Upper lobe of right lung (tissue), 1 donor: ENCODE measurements at regions not wholly inside any gene's neighbourhood (a gene's known extent, or its start where the extent isn't known, plus 50 kb on each side); places are given as distances from the start of the nearest gene placed in this dataset.

ENCODE experiments used
- ATAC-seq: fragments of 200-7000 bp; cut with Tn5 transposase; one replicate; pipeline ENCODE4 v1.9.1; 2020; ENCODE audit warnings: mild to moderate bottlenecking, moderate library complexity
- DNase-seq: peaks from one replicate; pipeline ENCODE4 v3.0.0-alpha.2; 2020
- H3K27ac ChIP-seq: fragments of 200-600 bp; one replicate; pipeline ENCODE4 v1.8.0; 2022
- H3K27me3 ChIP-seq: fragments of 200-600 bp; one replicate; pipeline ENCODE4 v1.8.0; 2022; ENCODE audit warnings: mild to moderate bottlenecking
- H3K36me3 ChIP-seq: fragments of 200-600 bp; one replicate; pipeline ENCODE4 v1.8.0; 2022
- H3K4me1 ChIP-seq: fragments of 200-600 bp; one replicate; pipeline ENCODE4 v1.8.0; 2022
- H3K4me3 ChIP-seq: fragments of 200-600 bp; one replicate; pipeline ENCODE4 v1.8.0; 2022; ENCODE audit warnings: mild to moderate bottlenecking
- H3K9me3 ChIP-seq: fragments of 200-600 bp; one replicate; pipeline ENCODE4 v1.8.0; 2022
- CTCF ChIP-seq: fragments of 200-600 bp; IDR thresholded peaks from one replicate; pipeline ENCODE4 v1.8.0; 2022; ENCODE audit warnings: antibody characterized with exemption
- intact Hi-C: fragments of 100-400 bp; cut with DNase I; formaldehyde crosslinking; loops from one replicate; pipeline ENCODE4 v1.11.0; 2022
- donor health status: DM: no; HTN: yes; CAD: no; lungs with severe emphysema.

GRCh38 chr2:226115102-226115831 is 684.4 kb downstream of the IRS1 start:
- DNase-seq (no peak), ATAC-seq (peak; percentile 41)
- H3K27me3 ChIP-seq = no peaks in the 10 kb centered on the region
- no peak for TF ChIP-seq CTCF
- no peak overlapping the region for H3K4me3 ChIP-seq
- no peak overlapping the region for H3K27ac ChIP-seq
- H3K4me1 ChIP-seq = no peaks in the 10 kb centered on the region
- no peaks in the 10 kb centered on the region for H3K36me3 ChIP-seq
- intact Hi-C loops = no loop called here
- no peaks in the 10 kb centered on the region for H3K9me3 ChIP-seq

- H3K9me3 ChIP-seq = no peaks in the 10 kb centered on the region
- no peak overlapping the region for H3K27ac ChIP-seq
- H3K4me1 ChIP-seq = no peaks in the 10 kb centered on the region
- no peak for TF ChIP-seq CTCF
- no peak for ATAC-seq
- intact Hi-C loops = no loop called here
- DNase-seq = no peak
- H3K36me3 ChIP-seq = no peaks in the 10 kb centered on the region
- H3K27me3 ChIP-seq = no peaks in the 10 kb centered on the region
- no peak overlapping the region for H3K4me3 ChIP-seq
These were observed 685.2 kb downstream of the IRS1 start for GRCh38 chr2:226114436-226114835.

GRCh38 chr2:226098861-226099745 is 699.6 kb downstream of the NYAP2 start:
- no peaks in the 10 kb centered on the region for H3K27me3 ChIP-seq
- DNase-seq (no peak), ATAC-seq (no peak)
- no peak overlapping the region for H3K4me3 ChIP-seq
- no peak overlapping the region for H3K27ac ChIP-seq
- TF ChIP-seq CTCF = no peak
- no peaks in the 10 kb centered on the region for H3K36me3 ChIP-seq
- H3K4me1 ChIP-seq = no peaks in the 10 kb centered on the region
- H3K9me3 ChIP-seq = no peaks in the 10 kb centered on the region
- intact Hi-C loops = no loop called here

GRCh38 chr2:226095058-226095457 is 695.5 kb downstream of the NYAP2 start:
- no peaks in the 10 kb centered on the region for H3K4me1 ChIP-seq
- no peak overlapping the region for H3K27ac ChIP-seq
- no peaks in the 10 kb centered on the region for H3K27me3 ChIP-seq
- H3K9me3 ChIP-seq = no peaks in the 10 kb centered on the region
- no peak for TF ChIP-seq CTCF
- ATAC-seq (no peak), DNase-seq (no peak)
- intact Hi-C loops = no loop called here
- H3K4me3 ChIP-seq = no peak overlapping the region
- no peaks in the 10 kb centered on the region for H3K36me3 ChIP-seq

GRCh38 chr2:226093364-226093763 is 693.9 kb downstream of the NYAP2 start:
- H3K36me3 ChIP-seq = no peaks in the 10 kb centered on the region
- ATAC-seq = no peak
- no peak overlapping the region for H3K4me3 ChIP-seq
- intact Hi-C loops = no loop called here
- TF ChIP-seq CTCF = no peak
- DNase-seq = no peak
- no peaks in the 10 kb centered on the region for H3K27me3 ChIP-seq
- no peaks in the 10 kb centered on the region for H3K9me3 ChIP-seq
- H3K4me1 ChIP-seq = no peaks in the 10 kb centered on the region
- no peak overlapping the region for H3K27ac ChIP-seq
